ENCODE measurements at regions not wholly inside any gene's neighbourhood (a gene's known extent, or its start where the extent isn't known, plus 50 kb on each side); places are given as distances from the start of the nearest gene placed in this dataset.
"Not testable (repeated sequence)": the region's sequence is repeated elsewhere in the genome, so short reads cannot be mapped to it uniquely, and the experiment has no call there.

DNA sequence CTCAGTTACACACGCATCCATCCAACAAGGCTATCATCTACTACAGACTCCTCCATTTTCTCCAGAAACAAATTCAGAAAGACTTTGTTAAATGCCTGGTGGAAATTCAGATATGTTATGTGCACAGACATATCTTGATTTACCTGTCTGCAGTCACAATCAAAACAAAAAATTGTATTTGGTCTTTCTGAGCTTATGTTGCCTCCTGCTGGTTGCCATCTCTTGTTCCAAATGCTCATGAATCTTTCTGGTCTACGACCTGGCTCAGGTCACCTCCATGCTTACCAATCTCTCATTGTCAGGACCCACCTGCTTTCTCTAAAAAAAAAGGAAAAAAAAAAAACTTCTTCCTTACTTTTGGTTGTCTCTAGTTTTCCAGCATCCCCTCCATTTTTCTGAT, 169.2 kb upstream of the PLXNC1 start:
- DNase-seq: no peak

DNA sequence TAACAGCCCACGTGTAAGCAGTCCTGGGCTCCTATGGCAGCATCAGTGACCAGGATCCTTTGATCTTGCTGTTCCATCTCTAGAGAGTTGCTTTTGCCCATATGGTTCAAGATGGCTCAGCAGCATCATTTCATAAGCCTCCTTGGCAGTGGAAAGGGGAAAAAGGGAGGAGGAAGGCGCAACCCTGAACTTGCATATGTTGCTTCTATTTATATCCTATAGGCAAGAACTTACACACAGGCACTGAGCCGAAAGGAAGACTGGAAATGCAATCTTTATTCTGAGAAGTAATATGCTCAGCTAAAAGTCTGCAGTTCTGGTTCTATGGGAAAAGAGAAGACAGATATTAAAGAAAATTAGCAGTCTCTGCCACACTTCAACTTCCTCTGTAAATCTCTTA, 167.7 kb upstream of the PLXNC1 start:
- peak; percentile 55 for DNase-seq

DNA sequence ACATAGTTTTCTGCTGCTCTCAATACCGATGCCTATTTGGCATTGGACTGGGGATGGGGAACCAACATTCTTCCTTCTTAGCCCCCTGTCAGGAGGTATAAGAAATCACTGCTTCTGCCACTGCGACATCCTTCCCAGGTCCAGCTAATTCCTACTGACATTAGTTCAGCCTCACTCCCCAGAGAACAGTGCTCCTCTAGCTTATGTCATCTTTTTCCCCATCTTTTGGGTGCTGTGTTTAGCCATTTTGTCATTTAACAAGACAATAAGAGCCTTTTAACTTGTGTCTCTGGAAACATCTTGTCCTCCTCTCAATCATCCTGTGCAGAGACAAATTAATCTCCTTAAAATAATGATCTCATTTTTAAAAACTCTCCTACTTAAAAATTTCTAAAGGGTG, 167.0 kb upstream of the PLXNC1 start:
- DNase-seq: no peak

DNA sequence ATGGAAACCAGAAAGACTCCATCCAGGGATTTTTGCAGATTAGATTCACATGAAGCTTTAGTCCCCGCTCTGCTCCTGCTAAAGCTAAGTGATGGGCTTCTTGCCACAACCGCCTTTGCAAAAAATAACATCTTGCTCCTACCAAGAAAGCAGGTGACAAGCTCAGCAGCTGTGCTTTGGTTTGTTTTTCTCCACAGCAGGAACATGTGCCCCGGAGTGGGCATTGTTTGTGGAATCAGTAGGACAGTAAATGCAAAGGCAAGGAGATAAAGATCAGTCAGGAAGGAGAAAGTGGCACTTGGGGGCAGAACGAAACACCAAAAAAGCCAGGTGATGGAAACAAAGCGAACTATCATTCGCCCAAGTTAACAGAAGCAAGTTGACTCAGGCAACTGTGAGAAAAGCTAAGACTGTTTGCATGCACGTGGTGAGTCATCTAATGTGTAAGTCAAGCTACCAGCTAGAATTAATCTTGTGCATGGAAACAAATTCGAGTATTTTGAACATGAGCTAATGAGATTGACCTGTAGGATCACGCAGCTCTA, 165.5 kb upstream of the PLXNC1 start:
- DNase-seq: no peak

DNA sequence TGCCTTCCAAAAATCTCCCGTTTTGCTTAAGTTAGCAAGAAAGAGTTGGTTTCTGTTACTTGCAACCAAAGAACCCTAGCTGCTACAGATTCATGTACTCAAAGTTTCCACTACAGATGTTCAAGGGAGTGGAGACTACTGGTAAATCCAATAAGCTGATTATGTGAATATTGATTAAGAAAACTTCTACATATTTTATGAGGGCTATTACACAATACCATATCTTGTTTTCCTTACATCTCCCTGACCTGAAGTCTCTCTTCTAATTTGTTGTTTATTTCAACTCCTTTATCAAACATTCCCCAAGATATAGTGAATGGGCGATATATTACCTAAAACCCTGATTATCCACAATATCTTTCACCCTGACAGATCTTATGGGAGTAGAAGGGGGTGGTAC, 164.4 kb upstream of the PLXNC1 start:
- DNase-seq: no peak

DNA sequence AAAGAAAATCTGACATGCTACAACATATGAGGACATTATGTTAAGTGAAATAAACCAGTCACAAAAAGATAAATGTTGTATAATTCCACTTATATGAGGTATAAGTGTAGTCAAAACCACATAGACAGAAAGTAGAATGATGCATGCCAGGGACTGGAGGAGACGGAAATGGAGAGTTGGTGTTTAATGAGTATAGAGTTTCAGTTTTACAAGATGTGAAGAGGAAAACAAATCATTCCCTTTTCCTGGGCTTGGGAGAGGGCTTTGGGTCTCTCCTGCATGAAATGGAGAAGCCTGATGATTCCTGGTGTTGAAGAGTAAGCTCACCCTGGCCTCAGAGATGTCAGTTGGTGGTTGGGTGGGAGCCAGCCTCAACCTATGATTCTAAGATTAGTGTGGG, 158.4 kb upstream of the PLXNC1 start:
- DNase-seq: no peak

DNA sequence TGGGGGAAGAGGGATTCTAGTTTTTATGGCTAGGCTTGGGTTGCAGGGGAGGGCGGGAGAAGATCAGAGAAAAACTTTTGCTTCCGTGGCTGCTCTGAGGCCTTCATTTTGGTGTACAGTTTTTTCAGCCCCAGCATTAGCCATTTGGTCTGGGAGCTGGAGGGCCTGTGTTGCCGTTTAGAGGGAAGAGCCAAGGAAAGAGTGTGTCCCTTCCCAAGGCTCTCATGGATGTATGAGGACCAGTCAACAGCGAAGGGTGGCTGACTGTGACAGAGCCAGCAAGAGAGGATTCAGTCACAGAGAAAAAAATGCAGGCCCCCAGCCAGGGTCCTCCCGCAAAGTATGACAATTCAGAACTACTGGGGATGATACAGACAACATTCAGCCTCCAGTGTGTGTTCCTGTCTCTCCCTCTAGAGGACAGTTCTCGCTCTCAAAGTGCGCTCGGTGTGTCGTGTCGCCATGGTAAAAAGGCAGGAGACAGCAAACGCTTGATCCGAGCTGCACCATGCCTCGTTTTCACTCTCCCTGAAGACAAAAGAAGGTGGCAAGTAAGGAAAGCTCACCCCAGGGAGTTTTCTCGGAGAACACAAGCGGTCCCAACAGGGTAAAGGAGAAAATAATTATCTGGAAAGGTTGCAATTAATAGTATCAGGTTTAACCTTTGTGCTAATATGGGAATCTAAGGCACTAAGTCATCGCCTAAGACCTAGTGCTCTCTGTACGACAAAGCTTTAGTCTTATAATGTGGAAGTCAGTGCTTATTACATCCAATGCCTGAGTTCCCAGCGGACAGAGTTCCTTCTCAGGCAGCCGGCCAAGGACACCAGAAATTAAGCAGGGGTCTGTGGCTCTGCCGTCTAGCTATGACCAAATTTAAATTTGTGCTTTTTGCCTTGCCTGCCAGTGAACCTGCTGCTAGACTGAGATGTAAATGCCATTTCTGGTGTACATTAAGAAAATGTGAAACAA, 157.3 kb upstream of the PLXNC1 start:
- peak; percentile 61 for DNase-seq

DNA sequence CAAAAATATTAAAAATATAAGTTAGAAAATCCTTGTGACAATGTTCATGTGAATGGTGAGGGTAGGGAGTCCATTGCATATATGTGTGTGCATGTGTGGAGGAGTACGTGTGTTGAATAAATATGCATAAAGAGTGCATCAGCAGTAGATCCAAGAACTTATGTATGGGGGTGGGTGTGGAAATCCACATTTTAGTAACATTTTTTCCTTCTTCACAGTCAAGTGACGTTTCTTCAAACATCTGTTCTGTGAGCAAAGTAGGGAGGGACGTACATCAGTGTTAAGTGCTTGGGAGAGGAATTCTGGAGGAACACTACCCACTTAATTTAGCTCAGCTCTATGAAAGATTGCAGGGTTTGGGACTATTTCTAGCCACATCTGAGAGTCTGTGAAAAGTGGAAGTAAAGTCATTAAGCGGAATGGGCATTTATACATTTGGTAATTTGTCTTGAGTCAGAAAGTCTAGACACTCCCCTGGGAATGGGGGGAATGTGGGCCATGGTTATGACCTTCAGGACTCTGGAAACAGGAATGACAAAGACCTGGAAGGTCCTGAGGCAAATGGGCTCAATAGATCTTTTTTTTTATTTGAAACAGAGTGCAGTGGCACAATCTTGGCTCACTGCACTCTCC, 156.4 kb upstream of the PLXNC1 start:
- DNase-seq: peak; percentile 40

DNA sequence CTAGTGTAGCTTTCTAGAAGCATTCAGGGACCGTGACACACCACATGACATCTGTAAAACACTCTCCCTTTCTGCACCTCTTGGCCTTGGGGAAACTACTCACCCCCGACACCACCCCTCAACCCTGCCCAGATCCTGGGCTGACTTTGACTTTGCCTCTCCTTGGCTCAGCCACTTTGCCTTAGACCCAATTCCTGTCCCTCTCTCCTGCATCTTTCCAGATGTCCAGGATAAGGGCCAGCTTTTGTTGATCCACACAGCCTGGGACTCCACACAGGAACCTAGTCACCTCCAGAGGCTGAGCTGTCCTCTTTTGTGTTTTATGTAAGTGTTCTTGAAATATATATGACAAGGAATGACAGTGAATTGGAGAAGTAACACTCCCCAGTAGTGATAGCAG, 153.7 kb upstream of the PLXNC1 start:
- DNase-seq: peak; percentile 46

DNA sequence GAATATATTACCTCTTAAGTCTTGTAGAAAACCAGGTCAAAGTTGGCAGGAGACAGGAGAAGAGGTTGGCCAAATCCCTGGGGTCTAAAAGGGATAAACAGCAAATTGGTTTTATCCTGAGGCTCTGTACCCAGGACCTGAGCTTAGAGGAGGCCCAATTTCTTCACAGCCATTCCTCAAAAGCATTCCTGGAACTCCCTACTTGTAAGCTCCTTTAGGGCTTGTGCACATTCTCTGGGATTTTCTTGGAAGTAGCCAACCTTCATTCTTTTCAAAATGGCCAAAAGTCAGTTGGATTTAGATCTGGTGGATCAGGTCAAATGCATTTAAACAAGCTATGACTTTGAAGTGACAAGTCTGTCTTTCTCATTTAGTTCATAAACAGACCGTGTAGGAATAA, 152.1 kb upstream of the PLXNC1 start:
- DNase-seq: no peak

DNA sequence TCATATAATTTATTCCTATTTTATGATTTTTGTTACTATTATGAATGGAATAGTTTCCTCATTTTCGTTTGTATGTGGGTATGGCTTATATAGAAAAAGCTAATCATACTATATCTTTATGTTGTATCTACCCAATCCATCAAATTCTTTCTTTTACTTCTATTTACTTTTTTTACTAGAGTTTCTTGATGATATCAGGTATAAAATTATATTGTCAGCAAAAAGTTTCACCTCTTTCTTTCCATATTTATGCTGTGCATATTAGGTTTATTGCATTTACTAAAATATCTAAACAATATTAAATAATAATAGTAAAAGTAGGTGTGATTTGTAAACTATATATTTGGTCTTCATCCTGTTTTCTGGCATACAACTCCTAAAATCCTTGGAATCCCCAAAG, 146.7 kb upstream of the PLXNC1 start:
- no peak for DNase-seq

DNA sequence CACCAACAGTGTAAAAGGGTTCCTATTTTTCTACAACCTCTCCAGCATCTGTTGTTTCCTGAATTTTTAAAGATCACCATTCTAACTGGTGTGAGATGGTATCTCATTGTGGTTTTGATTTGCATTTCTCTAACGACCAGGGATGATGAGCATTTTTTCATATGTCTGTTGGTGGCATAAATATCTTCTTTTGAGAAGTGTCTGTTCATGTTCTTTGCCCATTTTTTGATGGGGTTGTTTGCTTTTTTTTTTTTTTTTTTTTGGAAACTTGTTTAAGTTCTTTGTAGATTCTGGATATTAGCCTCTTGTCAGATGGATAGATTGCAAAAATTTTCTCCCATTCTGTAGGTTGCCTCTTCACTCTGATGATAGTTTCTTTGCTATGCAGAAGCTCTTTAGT, 145.5 kb upstream of the PLXNC1 start:
- not testable (repeated sequence) for DNase-seq

DNA sequence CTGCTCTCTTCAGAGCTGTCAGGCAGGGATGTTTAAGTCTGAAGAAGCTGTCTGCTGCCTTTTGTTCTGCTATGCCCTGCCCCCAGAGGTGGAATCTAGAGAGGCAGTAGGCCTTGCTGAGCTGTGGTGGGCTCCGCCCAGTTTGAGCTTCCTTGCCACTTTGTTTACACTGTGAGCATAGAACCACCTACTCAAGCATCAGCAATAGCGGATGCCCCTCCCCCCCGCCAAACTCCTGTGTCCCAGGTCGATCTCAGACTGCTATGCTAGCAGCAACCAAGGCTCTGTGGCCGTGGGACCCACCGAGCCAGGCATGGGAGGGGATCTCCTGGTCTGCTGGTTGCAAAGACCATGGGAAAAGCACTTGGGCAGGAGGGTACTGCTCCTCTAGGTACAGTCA, 140.5 kb upstream of the PLXNC1 start:
- not testable (repeated sequence) for DNase-seq

DNA sequence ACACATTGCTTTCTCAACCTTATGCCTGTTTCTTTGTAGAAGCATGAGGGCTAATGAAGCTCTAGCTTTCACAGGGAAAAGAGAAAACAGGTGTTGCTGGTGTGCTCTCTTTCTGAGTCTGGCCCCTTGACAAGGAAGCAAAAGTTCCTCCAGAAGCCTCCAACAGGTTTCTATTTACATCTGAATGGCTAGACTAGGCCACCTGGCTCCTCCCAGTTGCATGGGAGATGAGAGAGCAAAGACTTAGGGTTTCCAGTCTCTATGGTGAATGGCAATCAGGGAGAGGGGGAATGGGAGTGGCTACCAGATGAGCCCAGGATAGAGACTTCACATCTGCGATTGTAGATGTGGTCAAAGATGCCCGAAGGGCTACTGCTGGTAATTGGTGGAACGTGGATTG, 138.1 kb upstream of the PLXNC1 start:
- DNase-seq: no peak

DNA sequence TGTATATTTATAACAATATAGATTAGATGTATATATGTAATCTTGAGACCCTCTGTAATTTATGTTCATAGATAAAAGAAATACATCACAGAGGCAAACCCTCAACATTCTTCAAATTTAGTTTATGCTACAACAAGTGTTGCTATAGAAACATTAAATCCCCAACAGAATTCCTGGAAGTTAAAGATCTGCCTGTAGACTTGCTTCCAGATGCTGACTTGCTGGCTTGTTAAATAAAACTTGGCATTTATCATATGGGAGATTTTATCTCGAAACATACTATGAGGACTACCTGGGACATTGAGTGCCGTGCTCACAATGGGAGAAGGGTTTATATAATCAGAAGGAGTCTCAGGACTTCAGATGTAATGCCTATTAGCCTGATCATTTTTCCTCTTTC, 136.3 kb upstream of the PLXNC1 start:
- DNase-seq: peak; percentile 59

DNA sequence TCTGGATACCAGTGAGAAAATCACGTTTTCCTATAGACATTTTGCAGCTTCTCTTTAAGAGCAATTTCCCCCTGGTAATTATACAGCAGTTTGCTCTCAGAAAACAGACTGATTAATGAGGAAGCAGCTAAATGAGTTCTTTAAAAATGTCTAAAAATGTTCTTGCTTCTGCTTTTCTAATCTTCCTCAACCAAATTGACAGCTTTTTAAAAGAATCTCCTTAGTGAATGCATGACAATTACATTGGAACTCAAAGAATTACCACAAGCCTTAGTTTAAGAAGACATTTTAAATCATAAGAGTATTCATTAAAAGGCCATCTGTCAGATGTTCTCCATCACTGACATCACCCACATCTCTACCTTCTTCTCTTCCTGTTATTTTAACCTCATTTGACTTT, 135.8 kb upstream of the PLXNC1 start:
- no peak for DNase-seq

DNA sequence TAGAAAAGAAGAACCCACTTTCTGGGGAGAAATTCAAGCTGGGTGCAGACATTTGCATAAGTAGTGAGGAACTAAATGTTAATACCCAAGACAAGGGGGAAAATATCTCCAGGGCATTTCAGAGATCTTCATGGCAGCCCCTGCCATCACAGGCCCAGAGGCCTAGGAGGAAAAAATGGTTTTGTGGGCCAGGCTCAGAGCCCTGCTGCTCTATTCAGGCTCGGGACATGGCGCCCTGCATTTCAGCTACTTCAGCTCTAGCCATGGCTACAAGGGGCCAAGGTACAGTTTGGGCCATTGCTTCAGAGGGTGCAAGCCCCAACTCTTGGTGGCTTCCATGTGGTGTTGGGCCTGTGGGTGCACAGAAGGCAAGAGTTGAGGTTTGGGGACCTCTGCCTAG, 131.1 kb upstream of the PLXNC1 start:
- not testable (repeated sequence) for DNase-seq

DNA sequence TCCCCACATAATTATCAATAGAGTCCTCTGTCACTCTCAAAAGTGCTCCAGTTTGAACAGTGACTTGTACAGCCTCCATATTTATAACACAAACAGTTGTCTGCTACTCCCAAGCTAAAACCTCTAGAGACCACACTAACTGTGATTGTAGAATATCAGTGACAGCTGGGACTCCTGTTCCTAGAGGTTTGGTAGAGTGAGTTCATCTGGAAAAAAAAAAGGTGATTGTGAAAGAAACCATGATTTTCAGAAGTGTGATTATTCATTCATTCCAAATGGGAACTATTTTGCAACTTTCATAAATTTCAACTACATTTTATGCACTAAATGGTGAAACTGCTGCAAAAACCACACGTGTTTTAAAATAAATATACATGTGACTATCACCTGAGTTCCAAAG, 128.0 kb upstream of the PLXNC1 start:
- no peak for DNase-seq

DNA sequence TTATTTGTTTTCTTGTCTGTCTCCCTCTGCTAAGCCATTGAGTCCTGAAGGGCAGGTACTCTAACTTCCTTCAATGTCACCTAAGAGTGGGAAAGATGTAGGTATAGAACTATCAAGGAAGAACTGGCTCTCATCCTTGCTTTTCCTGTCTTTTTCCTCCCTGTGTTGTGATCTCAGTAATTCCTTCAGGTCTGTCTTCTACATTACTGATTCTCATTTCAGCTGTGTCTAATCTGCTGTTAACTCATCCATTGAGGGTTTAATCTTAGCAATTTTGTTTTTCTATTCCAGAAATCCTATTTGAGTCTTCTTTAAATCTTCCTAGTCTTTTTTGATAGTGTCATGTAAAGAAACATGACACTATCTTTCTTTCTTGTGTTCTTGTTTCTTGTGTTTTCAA, 124.5 kb upstream of the PLXNC1 start:
- DNase-seq: no peak

DNA sequence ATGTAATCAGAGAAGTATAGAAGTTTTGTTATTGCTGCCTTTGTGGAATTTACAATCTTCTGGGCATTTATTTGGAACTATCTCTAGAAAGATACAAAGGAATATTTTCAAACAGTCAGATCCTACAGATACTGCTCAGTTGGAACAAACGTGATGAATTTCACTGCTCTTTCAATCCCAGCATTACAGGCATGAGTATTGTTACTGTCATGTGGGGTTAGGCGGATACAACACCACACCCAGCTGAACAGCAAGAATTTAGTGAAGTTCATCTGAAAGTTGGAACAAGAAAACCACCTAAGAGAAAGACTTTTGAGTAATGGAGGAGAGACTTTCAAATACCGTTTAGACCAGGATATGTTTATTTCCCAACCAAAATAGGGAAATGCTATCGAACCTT, 123.3 kb upstream of the PLXNC1 start:
- DNase-seq: no peak

DNA sequence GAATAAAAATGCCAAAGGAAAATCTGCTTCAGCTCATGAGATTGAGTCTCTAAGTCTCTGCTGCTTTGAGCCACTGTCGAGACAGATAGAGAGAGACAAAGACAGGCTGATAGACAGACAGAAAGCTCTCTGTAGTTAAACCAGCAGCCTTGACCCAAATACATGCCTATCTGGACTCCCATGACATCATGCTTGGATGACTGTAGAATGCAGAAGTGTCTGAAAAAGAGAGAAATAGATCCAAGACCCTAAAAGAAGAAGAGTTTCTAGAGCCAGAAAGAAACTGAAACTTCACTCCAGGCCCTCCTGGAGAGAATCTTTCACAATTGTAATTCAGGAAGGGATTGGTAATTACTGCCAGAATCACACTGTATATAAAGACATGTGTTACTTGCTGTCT, 122.6 kb upstream of the PLXNC1 start:
- DNase-seq: peak; percentile 36

DNA sequence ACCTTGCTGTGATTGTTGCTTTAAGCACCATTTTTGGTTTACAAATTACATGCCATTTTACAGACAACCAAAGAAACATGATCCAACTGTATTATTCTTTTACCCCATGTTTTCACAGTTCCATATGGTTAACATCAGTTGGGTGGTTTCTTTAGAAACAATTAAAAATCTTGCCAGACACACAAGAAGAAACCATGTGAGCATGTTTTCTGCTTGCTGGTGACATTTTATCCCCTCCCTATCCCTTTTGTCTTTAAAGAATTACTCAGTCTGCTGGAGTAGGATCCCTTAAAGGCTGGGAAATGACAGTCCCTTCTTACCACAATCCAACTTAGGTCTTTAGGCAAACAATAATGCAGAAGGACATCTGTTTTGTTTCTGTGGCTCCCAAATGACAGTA, 121.8 kb upstream of the PLXNC1 start:
- peak; percentile 20 for DNase-seq

DNA sequence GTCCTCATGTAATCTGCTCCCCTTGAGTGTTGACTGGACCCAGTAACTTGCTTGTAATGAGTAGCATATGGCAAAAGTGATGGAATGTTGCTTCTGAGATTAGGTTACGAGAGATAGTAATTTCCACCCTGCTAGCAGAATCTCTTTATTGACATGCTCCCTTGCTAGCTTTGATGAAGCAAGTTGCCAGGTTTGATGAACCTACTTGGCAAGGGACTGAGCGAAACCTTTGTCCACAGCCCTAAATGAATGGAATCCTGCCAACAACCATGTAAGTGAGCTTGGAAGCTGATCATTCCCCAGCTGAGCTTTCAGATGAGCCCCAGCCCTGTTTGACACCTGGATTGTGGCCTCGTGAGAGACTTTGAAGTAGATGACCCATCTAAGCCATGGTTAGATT, 120.8 kb upstream of the PLXNC1 start:
- DNase-seq: no peak

Measured in muscle of arm (tissue), 1 donor.